ENCODE measurements at regions not wholly inside any gene's neighbourhood (a gene's known extent, or its start where the extent isn't known, plus 50 kb on each side); places are given as distances from the start of the nearest gene placed in this dataset.

DNA sequence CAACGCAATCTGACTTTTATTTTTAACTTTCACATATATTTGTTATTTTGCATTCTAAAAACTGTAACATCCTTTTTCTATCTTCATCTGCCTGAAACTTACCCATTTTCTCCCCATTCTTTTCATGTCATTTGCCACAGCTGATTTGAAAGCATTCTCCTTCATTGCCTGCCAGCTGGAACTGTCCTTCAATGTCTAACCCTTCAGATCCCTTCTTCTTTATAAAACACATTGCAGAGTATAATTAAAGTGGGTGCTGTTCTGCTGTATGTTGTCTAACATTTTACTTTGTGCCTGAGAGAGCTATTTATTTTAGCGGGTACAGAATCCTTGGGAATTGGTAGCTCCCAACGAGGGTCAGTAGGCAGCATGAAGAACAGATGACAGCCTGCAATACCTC is 827.4 kb downstream of the IGSF11 start:
- no peak for TF ChIP-seq CTCF (IDR thresholded peaks at IDR 0.05; ENCODE audit: borderline replicate concordance, extremely low read depth, low read length, poor library complexity, severe bottlenecking)
- no peak for TF ChIP-seq EZH2 (IDR thresholded peaks at IDR 0.05; ENCODE audit: borderline replicate concordance, low read depth, low read length, severe bottlenecking)
